Fibroblast of peridontal ligament (primary cell): ENCODE measurements at regions not wholly inside any gene's neighbourhood (a gene's known extent, or its start where the extent isn't known, plus 50 kb on each side); places are given as distances from the start of the nearest gene placed in this dataset.
"Not testable (repeated sequence)": the region's sequence is repeated elsewhere in the genome, so short reads cannot be mapped to it uniquely, and the experiment has no call there.

Experiments used
- DNase-seq: peaks from one replicate; pipeline ENCODE4 v3.0.0-alpha.2; 2010; ENCODE audit errors: extremely low read depth

- DNase-seq = no peak
Observed at GRCh38 chr10:100642295-100642994, 102.9 kb upstream of the PAX2 start.

- DNase-seq = no peak
Observed at GRCh38 chr10:100645091-100645490, 100.3 kb upstream of the PAX2 start.

GRCh38 chr10:100645613-100646392 is 99.6 kb upstream of the PAX2 start:
- no peak for DNase-seq

GRCh38 chr10:100647928-100648327 is 97.5 kb upstream of the PAX2 start:
- DNase-seq = no peak

- no peak for DNase-seq
Observed at GRCh38 chr10:100650693-100651092, 94.7 kb upstream of the PAX2 start.

GRCh38 chr10:100651099-100651498 is 94.3 kb upstream of the PAX2 start:
- not testable (repeated sequence) for DNase-seq

- DNase-seq = no peak
Observed at GRCh38 chr10:100651916-100652315, 93.5 kb upstream of the PAX2 start.

GRCh38 chr10:100652406-100653135 is 92.8 kb upstream of the PAX2 start:
- DNase-seq = no peak

GRCh38 chr10:100653238-100653956 is 92.0 kb upstream of the PAX2 start:
- no peak for DNase-seq

- DNase-seq = peak; percentile 3
Observed at GRCh38 chr10:100653957-100654781, 91.2 kb upstream of the PAX2 start.

- DNase-seq = no peak
Observed at GRCh38 chr10:100654782-100655325, 90.5 kb upstream of the PAX2 start.

- DNase-seq = no peak
Observed at GRCh38 chr10:100655326-100655759, 90.0 kb upstream of the PAX2 start.

GRCh38 chr10:100655760-100656421 is 89.5 kb upstream of the PAX2 start:
- DNase-seq = no peak

- DNase-seq = no peak
Observed at GRCh38 chr10:100656454-100656853, 88.9 kb upstream of the PAX2 start.

- DNase-seq = no peak
Observed at GRCh38 chr10:100658269-100658668, 87.1 kb upstream of the PAX2 start.

GRCh38 chr10:100659361-100660098 is 85.9 kb upstream of the PAX2 start:
- DNase-seq = no peak

GRCh38 chr10:100660365-100660764 is 85.0 kb upstream of the PAX2 start:
- DNase-seq = no peak

- DNase-seq = no peak
Observed at GRCh38 chr10:100660945-100661344, 84.4 kb upstream of the PAX2 start.

GRCh38 chr10:100661520-100661919 is 83.9 kb upstream of the PAX2 start:
- no peak for DNase-seq
